ENCODE measurements at regions not wholly inside any gene's neighbourhood (a gene's known extent, or its start where the extent isn't known, plus 50 kb on each side); places are given as distances from the start of the nearest gene placed in this dataset.

- no peak for TF ChIP-seq CTCF (IDR thresholded peaks at IDR 0.05; ENCODE audit: low read length)
- no peak for TF ChIP-seq EZH2 (IDR thresholded peaks at IDR 0.05; ENCODE audit: borderline replicate concordance, low read length)
These were observed 347.2 kb upstream of the DCN start for GRCh38 chr12:91529829-91530228.
